ENCODE measurements at regions not wholly inside any gene's neighbourhood (a gene's known extent, or its start where the extent isn't known, plus 50 kb on each side); places are given as distances from the start of the nearest gene placed in this dataset.

DNA sequence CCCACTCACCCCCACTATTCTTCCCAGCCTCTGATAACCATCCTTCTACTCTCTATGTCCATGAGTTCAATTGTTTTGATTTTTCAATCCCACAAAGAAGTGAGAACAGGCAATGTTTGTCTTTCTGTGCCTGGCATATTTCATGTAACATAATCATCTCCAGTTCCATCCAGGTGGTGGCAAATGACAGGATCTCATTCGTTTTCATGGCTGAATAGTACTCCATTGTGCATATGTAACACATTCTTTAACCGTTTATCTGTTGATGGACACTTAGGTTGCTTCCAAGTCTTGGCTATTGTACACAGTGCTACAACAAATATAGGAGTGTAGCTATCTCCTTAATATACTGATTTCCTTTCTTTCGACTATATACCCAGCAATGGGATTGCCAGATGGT is 169.3 kb upstream of the NFIA start:
- no peak for TF ChIP-seq POLR2A (IDR thresholded peaks at IDR 0.05)
- TF ChIP-seq, protein P1, sequence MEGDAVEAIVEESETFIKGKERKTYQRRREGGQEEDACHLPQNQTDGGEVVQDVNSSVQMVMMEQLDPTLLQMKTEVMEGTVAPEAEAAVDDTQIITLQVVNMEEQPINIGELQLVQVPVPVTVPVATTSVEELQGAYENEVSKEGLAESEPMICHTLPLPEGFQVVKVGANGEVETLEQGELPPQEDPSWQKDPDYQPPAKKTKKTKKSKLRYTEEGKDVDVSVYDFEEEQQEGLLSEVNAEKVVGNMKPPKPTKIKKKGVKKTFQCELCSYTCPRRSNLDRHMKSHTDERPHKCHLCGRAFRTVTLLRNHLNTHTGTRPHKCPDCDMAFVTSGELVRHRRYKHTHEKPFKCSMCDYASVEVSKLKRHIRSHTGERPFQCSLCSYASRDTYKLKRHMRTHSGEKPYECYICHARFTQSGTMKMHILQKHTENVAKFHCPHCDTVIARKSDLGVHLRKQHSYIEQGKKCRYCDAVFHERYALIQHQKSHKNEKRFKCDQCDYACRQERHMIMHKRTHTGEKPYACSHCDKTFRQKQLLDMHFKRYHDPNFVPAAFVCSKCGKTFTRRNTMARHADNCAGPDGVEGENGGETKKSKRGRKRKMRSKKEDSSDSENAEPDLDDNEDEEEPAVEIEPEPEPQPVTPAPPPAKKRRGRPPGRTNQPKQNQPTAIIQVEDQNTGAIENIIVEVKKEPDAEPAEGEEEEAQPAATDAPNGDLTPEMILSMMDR (IDR thresholded peaks at IDR 0.05): no peak

Data from lower leg skin (tissue), 3 donors.